T47D (cell line): ENCODE measurements at regions not wholly inside any gene's neighbourhood (a gene's known extent, or its start where the extent isn't known, plus 50 kb on each side); places are given as distances from the start of the nearest gene placed in this dataset.
"Not testable (repeated sequence)": the region's sequence is repeated elsewhere in the genome, so short reads cannot be mapped to it uniquely, and the experiment has no call there.

ENCODE experiments used
- DNase-seq, 2 experiments: peaks; one replicate each; pipeline versions ENCODE4 v3.0.0 to v3.0.0-alpha.2; 2011 to 2012; ENCODE audit warnings: low read depth in 1 of 2, low spot score in 1 of 2
- JUND ChIP-seq: IDR thresholded peaks from 2 replicates; pipeline ENCODE4 v1.6.1; 2012; ENCODE audit warnings: low read depth
- in situ Hi-C: cut with HindIII; loops from 2 replicates; pipeline ENCODE4 v1.10.0; 2016; ENCODE audit warnings: low sequenced_read_pairs, low pct_unique_long_range_greater_than_20kb

- in situ Hi-C loops, result no loop called here
- no peak for DNase-seq
- no peak for TF ChIP-seq JUND
These were observed 829.9 kb downstream of the NCAM2 start for GRCh38 chr21:21828130-21828529.

DNA sequence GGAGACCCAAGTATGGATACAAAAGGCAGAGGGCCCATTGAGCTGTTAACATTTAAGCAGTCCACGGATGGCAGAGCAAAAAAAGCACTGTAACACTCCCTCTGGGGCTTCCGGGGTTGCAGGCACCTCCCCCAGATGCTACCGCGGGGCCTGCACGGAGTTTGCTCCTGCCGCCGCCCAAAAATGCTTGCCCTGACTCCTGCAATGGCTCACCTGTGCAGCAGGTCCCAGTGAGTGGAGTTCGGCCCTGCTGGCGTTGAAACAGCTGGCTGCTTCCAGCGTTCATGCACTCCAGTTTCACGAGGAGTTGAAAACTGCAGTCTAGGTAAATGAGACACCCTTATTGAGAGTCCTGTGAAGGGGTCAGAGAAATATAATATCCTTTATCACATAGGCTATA, 832.8 kb downstream of the NCAM2 start:
- no peak for TF ChIP-seq JUND
- no peak for DNase-seq
- in situ Hi-C loops, result no loop called here

DNA sequence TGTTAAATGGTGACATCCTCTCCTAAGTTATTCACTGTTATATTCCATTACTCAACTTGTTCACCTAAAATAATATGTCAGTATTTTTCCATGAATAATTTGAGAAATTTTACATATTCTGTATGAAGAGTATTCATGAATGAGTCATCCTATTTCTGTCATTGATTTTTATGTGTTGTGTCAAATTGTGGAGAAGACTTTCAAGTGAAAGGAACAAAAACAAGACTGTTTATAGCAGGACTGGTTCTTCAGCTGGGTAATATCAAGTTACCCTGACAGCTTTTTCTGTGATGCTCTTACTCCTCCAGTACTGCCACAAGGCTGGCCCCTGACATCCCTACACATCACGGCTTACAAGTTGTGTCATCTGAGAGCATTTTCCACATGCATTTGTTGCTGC, 847.7 kb downstream of the NCAM2 start:
- no peak for TF ChIP-seq JUND
- in situ Hi-C loops, result no loop called here
- DNase-seq, result no peak

DNA sequence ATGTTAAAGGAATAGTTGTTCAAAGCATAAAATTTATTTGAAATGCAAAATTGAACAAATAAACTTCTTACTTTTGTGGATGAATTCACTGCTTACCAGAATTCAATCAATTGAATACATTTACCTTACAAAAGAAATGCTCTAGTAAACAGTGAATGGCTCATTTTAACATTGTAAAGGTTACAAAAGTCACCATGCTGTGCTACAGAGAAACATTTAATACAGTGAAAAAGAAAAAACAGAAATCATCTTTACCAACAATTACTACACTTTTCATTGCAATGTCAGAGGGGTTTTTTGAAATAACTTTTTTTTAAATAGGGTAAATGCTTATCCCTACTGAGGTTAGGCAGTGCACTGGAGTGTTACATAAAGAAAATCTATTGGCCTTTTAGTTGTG, 853.0 kb downstream of the NCAM2 start:
- no peak for DNase-seq
- in situ Hi-C loops, result no loop called here
- no peak for TF ChIP-seq JUND

DNA sequence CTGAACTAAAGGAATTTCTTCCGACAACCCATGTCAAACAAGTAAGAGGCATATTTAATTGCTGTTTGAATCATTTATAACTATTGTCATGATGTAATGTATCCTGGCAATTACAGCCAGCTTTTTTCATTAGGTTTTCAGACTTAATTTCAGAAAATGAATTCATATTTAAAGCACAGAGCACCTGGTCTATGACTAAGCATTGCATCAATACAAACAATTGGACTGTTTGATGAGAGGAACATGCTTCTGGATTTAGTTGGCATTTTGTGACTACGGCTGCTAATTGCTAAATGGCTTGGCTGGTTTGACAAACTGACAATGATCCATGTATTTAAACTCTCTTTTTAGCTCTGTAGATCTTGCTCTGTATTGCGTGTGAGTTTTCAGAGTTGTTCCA, 853.4 kb downstream of the NCAM2 start:
- in situ Hi-C loops, result no loop called here
- peak in 1 of 2 experiments; percentile 31 for DNase-seq
- no peak for TF ChIP-seq JUND

DNA sequence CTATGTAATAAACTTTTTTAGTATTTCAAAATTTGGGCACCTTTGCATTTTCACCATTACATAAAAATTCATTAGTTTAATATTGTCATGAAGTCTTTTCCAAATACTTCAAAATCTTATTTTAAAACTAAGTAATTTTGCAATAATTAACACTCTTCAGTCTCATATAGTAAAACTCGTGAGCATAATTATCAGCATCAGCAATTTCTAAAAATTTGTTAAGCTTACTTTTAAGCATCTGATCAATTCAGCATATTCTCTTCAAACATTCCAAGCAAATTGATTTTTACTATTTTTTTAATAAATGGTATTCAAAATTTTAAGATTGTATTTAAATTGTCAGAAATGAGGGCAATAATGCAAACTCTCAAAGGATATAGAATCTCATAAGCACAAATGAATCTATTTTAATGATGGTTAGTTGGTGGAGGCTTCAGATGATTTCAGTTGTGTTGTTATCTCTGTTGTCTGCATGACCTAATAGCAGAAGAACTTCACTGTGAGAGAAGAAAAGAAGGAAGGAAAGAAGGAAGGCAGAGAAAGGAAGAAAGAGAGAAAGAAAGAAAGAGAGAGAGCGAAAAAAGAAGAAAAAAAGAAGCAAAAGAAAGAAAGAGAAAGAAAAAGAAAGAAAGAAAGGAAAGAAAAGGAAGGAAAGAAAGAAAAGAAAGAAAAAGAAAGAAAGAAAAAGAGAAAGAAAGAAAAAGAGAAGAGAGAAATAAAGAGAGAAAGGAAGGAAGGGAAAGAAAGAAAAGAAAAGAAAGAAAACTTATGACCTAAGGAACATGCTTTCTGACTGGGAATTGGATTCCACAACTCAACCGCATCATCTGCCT, 860.5 kb downstream of the NCAM2 start:
- in situ Hi-C loops, result no loop called here
- TF ChIP-seq JUND, result no peak

GRCh38 chr21:21860888-21861287, 862.7 kb downstream of the NCAM2 start:
- in situ Hi-C loops, result no loop called here
- DNase-seq, result no peak
- TF ChIP-seq JUND, result no peak

More for the DNA sequence above, 860.5 kb downstream of the NCAM2 start:
- DNase-seq, result no peak

- in situ Hi-C loops, result no loop called here
- no peak for DNase-seq
- no peak for TF ChIP-seq JUND
These were observed 866.2 kb downstream of the NCAM2 start for GRCh38 chr21:21864321-21864840.

DNA sequence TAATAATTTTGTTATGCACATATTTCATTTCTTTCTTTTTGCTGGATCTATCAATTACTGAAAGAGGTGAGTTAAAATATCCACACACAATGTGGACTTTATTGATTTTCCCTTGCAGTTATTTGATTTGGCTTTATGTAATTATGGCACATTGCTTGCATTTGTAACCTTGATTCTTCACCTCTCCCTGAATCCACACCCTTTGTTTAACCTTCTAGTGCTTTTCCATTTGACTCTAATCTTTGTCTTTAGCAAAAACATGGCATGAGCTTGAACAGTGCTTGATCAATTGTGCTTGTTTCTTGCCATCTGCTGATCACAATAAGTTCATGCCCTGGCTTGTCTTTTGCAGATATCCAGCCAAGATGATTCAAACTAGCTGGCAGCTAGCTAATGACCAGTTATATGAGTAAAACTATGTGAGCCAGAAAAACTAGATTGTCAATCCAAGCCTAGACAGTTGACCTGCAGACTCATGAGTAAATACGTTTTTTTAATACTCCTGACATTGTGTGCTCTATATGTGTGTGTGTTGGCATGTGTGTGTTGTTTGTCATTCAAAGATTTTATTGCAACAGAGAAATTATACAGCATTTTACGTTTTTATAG, 899.2 kb downstream of the NCAM2 start:
- DNase-seq, result peak; percentile 60 to 96
- in situ Hi-C loops, result no loop called here
- peak; percentile 90 for TF ChIP-seq JUND

GRCh38 chr21:21898801-21899200, 900.6 kb downstream of the NCAM2 start:
- no peak for DNase-seq
- in situ Hi-C loops, result no loop called here
- no peak for TF ChIP-seq JUND

GRCh38 chr21:21902416-21902815, 904.2 kb downstream of the NCAM2 start:
- DNase-seq, in situ Hi-C loops: not testable (repeated sequence)

DNA sequence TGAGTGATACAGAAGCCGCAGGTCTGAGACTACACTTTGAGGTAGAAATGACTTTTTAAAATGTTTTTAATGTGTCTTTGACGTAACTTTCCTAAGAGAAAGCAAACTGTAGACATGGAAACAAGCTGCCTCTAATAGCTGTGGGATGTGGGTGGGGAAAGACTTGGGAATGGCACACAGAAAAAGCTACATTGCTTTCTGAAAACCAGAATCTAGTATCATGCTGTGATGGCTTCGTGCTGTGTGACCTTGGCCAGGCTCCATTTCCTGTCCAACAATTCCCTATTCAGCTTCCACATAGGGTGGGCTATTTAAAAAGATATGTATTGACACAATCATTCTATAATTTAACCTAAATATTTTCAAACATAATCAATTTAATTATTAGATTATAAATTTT, 909.1 kb downstream of the NCAM2 start:
- in situ Hi-C loops, result no loop called here
- no peak for DNase-seq
- no peak for TF ChIP-seq JUND

- in situ Hi-C loops, result no loop called here
- TF ChIP-seq JUND, result no peak
- DNase-seq, result no peak
These were observed 917.6 kb downstream of the NCAM2 start for GRCh38 chr21:21915816-21916215.
